Endodermal cell (in vitro differentiated cells): ENCODE measurements at regions not wholly inside any gene's neighbourhood (a gene's known extent, or its start where the extent isn't known, plus 50 kb on each side); places are given as distances from the start of the nearest gene placed in this dataset.

Source experiments
- DNase-seq: peaks from one replicate; pipeline ENCODE4 v3.0.0-alpha.2; 2017
- H3K27ac ChIP-seq: 2 replicates; pipeline ENCODE4 v1.5.1; 2013; ENCODE audit warnings: mild to moderate bottlenecking, low read depth, low read length, moderate library complexity
- H3K27me3 ChIP-seq: 2 replicates; pipeline ENCODE4 v1.6.1; 2013; ENCODE audit warnings: mild to moderate bottlenecking, low read length, moderate library complexity; ENCODE audit not compliant: insufficient read depth, control insufficient read depth, poor library complexity, severe bottlenecking
- H3K36me3 ChIP-seq: 2 replicates; pipeline ENCODE4 v1.7.0; 2013; ENCODE audit warnings: mild to moderate bottlenecking, low read length, moderate library complexity; ENCODE audit not compliant: control insufficient read depth, insufficient read depth
- H3K4me1 ChIP-seq: one replicate; pipeline ENCODE4 v1.7.0; 2013; ENCODE audit warnings: low read length; ENCODE audit not compliant: control insufficient read depth, insufficient read depth
- H3K4me3 ChIP-seq: 2 replicates; pipeline ENCODE4 v1.5.1; 2013; ENCODE audit warnings: mild to moderate bottlenecking, low read length, moderate library complexity
- H3K9ac ChIP-seq: 2 replicates; pipeline ENCODE4 v1.6.1; 2013; ENCODE audit warnings: mild to moderate bottlenecking, low read length, moderate library complexity; ENCODE audit not compliant: poor library complexity, severe bottlenecking; ENCODE audit errors: extremely low read depth
- H3K9me3 ChIP-seq: 2 replicates; pipeline ENCODE4 v1.6.1; 2013; ENCODE audit warnings: mild to moderate bottlenecking, low read length, moderate library complexity; ENCODE audit not compliant: control insufficient read depth
- H3K27ac Mint-ChIP-seq: 2 replicates; pipeline ENCODE4 v1.8.0; 2020; ENCODE audit warnings: mixed read lengths
- H3K27me3 Mint-ChIP-seq: 2 replicates; pipeline ENCODE4 v1.8.0; 2021; ENCODE audit warnings: mild to moderate bottlenecking, mixed read lengths; ENCODE audit not compliant: insufficient read depth
- H3K36me3 Mint-ChIP-seq: 2 replicates; pipeline ENCODE4 v1.8.0; 2020; ENCODE audit warnings: low read depth, mixed read lengths
- H3K4me1 Mint-ChIP-seq: 2 replicates; pipeline ENCODE4 v1.8.0; 2020; ENCODE audit warnings: mixed read lengths
- H3K4me3 Mint-ChIP-seq: 2 replicates; pipeline ENCODE4 v1.8.0; 2020; ENCODE audit warnings: mild to moderate bottlenecking, moderate library complexity, mixed read lengths
- H3K9me3 Mint-ChIP-seq: 2 replicates; pipeline ENCODE4 v1.8.0; 2020; ENCODE audit warnings: mild to moderate bottlenecking, mixed read lengths
- WGBS, 2 experiments: methylation state at CpG; one replicate each; pipeline versions ENCODE4 v1.1.5 to v1.1.7; 2013; ENCODE audit warnings: missing lambda C conversion rate in 2 of 2, mixed read lengths in 1 of 2; ENCODE audit not compliant: insufficient coverage in 1 of 2, insufficient read length in 1 of 2; 5-methylcytosine and 5-hydroxymethylcytosine counted together
- TF ChIP-seq, protein P1 (sequence below): fragments of 200-600 bp; sonication (generic); conservative IDR thresholded peaks from 2 replicates; pipeline ENCODE4 v1.5.0; 2021; ENCODE audit warnings: antibody characterized with exemption, mild to moderate bottlenecking

DNA sequence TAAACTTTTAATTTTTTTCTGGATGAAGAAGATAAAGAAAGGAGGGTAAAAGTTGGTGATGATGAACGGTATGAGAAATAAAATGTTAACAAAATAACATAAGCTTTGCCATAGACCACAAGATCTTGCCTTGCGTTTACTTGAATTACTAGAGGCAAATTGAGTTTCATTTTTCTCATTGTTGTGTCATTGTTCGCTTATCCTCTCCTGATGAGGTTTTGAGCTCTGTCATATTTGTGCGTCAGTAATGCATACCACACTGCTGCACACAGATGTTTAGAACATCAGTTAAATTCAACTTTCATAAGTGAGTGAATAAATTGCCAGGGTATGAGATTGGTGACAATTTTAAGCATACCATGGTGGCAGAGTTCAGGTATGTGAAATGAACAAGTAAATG is 843.6 kb downstream of the SUCLG1 start:
- no peaks in the 10 kb centered on the region for H3K4me1 Mint-ChIP-seq
- TF ChIP-seq, protein P1, sequence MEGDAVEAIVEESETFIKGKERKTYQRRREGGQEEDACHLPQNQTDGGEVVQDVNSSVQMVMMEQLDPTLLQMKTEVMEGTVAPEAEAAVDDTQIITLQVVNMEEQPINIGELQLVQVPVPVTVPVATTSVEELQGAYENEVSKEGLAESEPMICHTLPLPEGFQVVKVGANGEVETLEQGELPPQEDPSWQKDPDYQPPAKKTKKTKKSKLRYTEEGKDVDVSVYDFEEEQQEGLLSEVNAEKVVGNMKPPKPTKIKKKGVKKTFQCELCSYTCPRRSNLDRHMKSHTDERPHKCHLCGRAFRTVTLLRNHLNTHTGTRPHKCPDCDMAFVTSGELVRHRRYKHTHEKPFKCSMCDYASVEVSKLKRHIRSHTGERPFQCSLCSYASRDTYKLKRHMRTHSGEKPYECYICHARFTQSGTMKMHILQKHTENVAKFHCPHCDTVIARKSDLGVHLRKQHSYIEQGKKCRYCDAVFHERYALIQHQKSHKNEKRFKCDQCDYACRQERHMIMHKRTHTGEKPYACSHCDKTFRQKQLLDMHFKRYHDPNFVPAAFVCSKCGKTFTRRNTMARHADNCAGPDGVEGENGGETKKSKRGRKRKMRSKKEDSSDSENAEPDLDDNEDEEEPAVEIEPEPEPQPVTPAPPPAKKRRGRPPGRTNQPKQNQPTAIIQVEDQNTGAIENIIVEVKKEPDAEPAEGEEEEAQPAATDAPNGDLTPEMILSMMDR = no peak
- H3K27me3 Mint-ChIP-seq = no peaks in the 10 kb centered on the region
- H3K36me3 Mint-ChIP-seq = no peaks in the 10 kb centered on the region
- H3K4me3 Mint-ChIP-seq = no peak overlapping the region
- Histone ChIP-seq H3K27ac (no peak overlapping the region), H3K9ac (no peak overlapping the region), H3K27me3 (no peaks in the 10 kb centered on the region), H3K36me3 (no peaks in the 10 kb centered on the region), H3K4me3 (no peak overlapping the region), H3K9me3 (no peaks in the 10 kb centered on the region), H3K4me1 (no peaks in the 10 kb centered on the region)
- no peak overlapping the region for H3K27ac Mint-ChIP-seq
- WGBS, 2 experiments = 80 to 84% methylated on average over 3 to 4 of the region's 4 CpGs
- peaks cover 2% of the 10 kb centered on the region for H3K9me3 Mint-ChIP-seq
- DNase-seq = no peak

DNA sequence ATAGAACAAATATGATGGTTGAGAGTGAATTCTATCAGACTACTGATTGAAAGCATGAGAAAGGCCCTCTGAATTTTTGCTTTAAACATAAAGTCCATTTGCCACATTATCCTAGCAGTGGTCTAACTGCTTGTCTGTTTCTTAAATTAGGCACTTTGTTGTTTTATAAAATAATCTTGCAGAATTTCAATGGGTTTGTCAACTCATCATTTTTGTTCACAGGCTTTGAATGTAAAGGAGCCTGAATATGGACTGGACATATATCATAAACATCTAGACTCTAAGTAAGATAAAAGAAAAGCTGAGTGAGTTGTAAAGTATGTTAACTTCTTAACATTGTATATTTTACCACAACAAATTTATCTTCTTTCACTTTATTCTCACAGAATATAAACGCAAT is 845.9 kb downstream of the SUCLG1 start:
- Mint-ChIP-seq H3K27ac (no peak overlapping the region), H3K4me1 (no peaks in the 10 kb centered on the region), H3K4me3 (no peak overlapping the region), H3K9me3 (peaks cover 10% of the 10 kb centered on the region), H3K27me3 (no peaks in the 10 kb centered on the region), H3K36me3 (no peaks in the 10 kb centered on the region)
- DNase-seq = no peak
- no peak overlapping the region for H3K27ac ChIP-seq
- H3K4me1 ChIP-seq = no peaks in the 10 kb centered on the region
- WGBS, 2 experiments = 100% methylated on average over 1 of the region's 1 CpG; no CpG with 5 or more reads in 1 of the 2 experiments
- no peaks in the 10 kb centered on the region for H3K36me3 ChIP-seq
- H3K9ac ChIP-seq = no peak overlapping the region
- no peak overlapping the region for H3K4me3 ChIP-seq
- H3K9me3 ChIP-seq = no peaks in the 10 kb centered on the region
- TF ChIP-seq, protein P1 = no peak
- H3K27me3 ChIP-seq = no peaks in the 10 kb centered on the region

DNA sequence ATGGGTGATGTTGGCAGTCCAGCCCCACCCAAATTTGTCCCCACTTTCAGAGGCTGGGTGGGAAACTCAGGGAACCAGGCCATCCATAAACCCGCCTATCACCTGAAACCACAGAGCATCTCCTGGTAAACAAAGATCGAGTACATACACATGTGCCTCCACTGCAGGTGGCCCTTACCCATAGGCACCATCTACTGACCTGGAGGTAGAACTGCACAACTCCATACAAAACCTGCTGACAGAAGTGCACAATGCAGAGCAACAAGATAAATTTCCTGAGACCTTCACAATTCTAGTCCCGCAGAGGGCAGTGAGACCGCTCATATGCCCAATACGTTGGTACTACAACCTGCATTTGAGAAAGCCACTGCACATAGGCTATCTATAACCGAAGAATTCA is 856.3 kb downstream of the SUCLG1 start:
- H3K27ac Mint-ChIP-seq = no peak overlapping the region
- H3K27me3 ChIP-seq = no peaks in the 10 kb centered on the region
- H3K36me3 ChIP-seq = no peaks in the 10 kb centered on the region
- WGBS, 2 experiments = 91 to 95% methylated on average over 4 to 6 of the region's 6 CpGs
- no peak overlapping the region for H3K9ac ChIP-seq
- no peaks in the 10 kb centered on the region for H3K4me1 ChIP-seq
- H3K36me3 Mint-ChIP-seq = no peaks in the 10 kb centered on the region
- H3K9me3 ChIP-seq = no peaks in the 10 kb centered on the region
- peaks cover 8% of the 10 kb centered on the region for H3K9me3 Mint-ChIP-seq
- H3K27me3 Mint-ChIP-seq = no peaks in the 10 kb centered on the region
- no peak overlapping the region for H3K4me3 Mint-ChIP-seq
- H3K27ac ChIP-seq = no peak overlapping the region
- no peaks in the 10 kb centered on the region for H3K4me1 Mint-ChIP-seq
- TF ChIP-seq, protein P1 = peak; percentile 64
- no peak overlapping the region for H3K4me3 ChIP-seq
- no peak for DNase-seq
